GM10266 (cell line): ENCODE measurements at regions not wholly inside any gene's neighbourhood (a gene's known extent, or its start where the extent isn't known, plus 50 kb on each side); places are given as distances from the start of the nearest gene placed in this dataset.

Experiments used
- DNase-seq: peaks from one replicate; pipeline ENCODE4 v3.0.0; 2012; ENCODE audit errors: extremely low spot score
- CTCF ChIP-seq: IDR thresholded peaks from 2 replicates; pipeline ENCODE4 v1.5.1; 2012; ENCODE audit warnings: mild to moderate bottlenecking, low read depth; ENCODE audit not compliant: control insufficient read depth, insufficient read depth; ENCODE audit errors: missing control alignments

- no peak for TF ChIP-seq CTCF
These were observed 166.8 kb downstream of the HSD17B3 start for GRCh38 chr9:96135076-96135752.

GRCh38 chr9:96133321-96134021 lies 168.5 kb downstream of the HSD17B3 start:
- no peak for TF ChIP-seq CTCF
- no peak for DNase-seq

More at GRCh38 chr9:96135076-96135752, 166.8 kb downstream of the HSD17B3 start:
- DNase-seq, result no peak

GRCh38 chr9:96131825-96132224 lies 170.2 kb downstream of the HSD17B3 start:
- TF ChIP-seq CTCF, result no peak
- DNase-seq, result no peak

GRCh38 chr9:96130970-96131369 lies 171.0 kb downstream of the HSD17B3 start:
- TF ChIP-seq CTCF, result no peak
- no peak for DNase-seq

- no peak for TF ChIP-seq CTCF
- DNase-seq, result no peak
These were observed 172.2 kb downstream of the HSD17B3 start for GRCh38 chr9:96129747-96130146.

- TF ChIP-seq CTCF, result no peak
- DNase-seq, result no peak
These were observed 173.1 kb downstream of the HSD17B3 start for GRCh38 chr9:96128880-96129279.

- DNase-seq, result no peak
- no peak for TF ChIP-seq CTCF
These were observed 175.6 kb downstream of the HSD17B3 start for GRCh38 chr9:96126321-96126881.
